NCI-H69 (cell line): ENCODE measurements at regions not wholly inside any gene's neighbourhood (a gene's known extent, or its start where the extent isn't known, plus 50 kb on each side); places are given as distances from the start of the nearest gene placed in this dataset.

ENCODE experiments used
- DNase-seq: peaks from one replicate; lab custom pipeline; 2025; lab: John Stamatoyannopoulos, UW

DNA sequence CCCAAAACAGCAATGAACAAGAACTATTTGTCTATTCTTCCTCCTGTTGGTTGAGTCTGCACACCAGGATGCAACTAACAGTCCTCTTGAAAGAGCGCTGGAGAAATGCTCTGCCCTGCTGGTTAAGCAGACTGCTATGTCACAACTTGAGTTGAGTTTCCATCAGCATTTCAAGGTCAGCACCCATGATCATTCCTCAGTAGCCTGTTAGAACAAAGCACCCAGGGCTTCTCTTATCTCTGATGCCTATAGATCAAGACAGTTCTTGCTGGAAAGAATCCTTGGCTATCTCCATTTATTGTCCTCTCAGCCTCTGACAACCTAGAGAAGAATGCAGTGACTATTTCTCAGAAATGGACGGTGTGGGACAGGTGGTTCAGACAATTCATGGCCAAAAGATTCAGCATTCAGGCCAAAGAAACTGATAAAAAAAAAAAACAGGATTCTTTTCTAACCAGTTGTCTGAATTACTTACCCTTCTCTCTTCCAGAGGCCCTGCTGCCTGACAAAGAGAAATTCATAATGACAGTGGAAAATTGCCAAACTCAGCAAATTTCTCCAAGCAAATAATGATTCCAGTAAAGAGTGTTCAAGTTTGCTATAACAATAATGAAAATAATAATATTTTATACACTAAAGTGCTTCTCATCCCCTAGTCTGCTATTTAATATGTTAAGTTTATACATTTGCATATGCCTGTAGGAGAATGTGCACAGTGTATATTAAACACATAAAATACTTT, 306.7 kb downstream of the EMP1 start:
- no peak for DNase-seq

DNA sequence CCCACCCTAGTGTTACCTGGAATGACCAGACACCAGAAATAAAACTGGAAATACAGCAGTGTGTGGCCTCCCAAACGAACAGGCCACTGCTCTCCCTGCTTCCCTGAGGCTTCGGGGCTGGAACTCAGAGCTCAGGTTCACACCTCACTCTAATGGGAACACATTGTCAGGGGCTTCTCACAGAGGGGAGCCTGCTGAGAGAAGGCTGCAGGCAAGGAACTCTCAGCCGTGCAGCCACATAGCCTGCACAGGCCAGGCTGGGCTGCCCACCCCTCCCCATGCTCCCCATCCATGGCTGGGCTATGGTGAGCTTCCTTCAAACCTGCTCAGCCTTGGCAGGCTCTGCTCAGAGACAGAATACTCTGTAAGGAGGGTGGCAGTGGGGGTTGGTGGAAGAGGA, 302.5 kb downstream of the EMP1 start:
- no peak for DNase-seq

DNA sequence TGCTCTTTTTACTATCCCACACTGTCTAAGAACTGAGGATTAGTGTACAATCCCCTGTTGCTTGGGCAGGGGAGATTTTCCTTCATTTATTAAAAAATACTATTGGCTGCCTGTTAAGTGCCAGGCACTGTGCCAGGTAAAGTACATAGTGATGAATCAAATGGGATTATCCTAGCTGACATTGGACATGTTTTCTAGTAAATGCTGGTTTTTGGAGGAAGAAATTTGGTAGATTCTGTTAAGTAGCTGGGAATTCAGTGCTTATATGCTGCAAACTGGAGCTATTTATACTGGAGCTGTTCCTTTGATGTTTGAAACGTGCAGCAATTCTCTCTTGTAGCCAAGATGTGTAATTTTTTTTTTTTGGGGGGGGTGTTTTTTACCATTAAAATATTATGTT, 299.6 kb downstream of the EMP1 start:
- no peak for DNase-seq

DNA sequence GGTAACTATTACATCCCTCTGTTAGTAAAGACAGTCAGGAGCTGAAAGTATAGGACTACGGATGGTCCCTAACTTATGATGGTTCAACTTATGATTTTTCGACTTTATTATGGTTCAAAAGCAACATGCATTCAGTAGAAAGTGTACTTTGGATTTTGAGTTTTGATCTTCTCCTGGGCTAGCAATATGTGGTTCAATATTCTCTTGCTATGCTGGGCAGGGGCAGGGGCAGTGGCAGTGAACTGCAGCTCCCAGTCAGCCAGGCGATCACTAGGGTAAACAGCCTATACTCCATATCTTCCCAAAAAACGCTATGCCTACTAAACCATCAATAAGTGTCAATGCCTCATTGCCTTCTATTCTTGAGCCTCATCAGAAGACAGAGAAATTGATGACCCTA, 292.7 kb downstream of the EMP1 start:
- DNase-seq: no peak

- no peak for DNase-seq
Observed at GRCh38 chr12:13487326-13487725, 290.8 kb downstream of the EMP1 start.

GRCh38 chr12:13486794-13487193, 290.3 kb downstream of the EMP1 start:
- DNase-seq: no peak

GRCh38 chr12:13478650-13479181, 282.2 kb downstream of the EMP1 start:
- DNase-seq: no peak

GRCh38 chr12:13474381-13474780, 277.9 kb downstream of the EMP1 start:
- DNase-seq: no peak

GRCh38 chr12:13472690-13473089, 276.2 kb downstream of the EMP1 start:
- DNase-seq: no peak

DNA sequence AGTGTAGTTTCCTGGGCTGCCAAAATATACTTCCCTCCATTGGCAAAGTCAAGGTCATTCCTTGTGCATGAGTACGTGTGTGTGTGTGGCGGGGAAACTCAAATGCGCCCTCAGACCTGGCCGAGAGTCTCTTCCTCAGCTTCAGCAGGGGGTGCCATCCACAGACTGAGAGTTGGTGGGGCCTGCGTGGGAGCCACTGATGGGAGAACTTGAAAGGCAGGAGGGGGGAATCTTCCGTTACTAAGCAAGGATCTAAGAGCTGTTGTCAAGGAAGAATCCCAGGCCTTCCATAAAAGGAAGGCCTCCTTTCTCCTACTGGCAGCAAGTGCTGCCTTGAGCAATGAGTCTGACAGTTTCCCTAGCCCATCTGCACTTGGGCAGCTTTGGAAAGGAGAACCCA, 274.9 kb downstream of the EMP1 start:
- DNase-seq: no peak

GRCh38 chr12:13465635-13466034, 269.1 kb downstream of the EMP1 start:
- no peak for DNase-seq

DNA sequence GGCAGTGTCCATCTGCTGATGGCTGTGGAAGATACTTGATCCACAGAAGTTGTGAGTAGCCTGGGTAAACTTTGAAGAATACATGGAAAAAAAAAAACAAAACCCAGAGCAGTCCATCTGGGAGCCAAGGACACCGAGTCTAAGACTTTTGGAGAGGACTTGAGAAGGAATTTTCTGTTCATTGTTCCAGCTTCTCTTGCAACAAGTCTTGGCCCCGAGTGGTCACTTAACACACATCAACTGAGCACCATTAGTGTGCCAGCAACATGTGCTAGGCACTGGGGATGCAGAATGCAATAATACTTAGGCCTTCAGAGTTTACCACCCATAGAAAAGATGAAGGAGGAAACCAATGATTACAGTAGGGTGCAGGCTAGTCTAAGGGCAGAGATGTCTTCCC, 266.7 kb downstream of the EMP1 start:
- no peak for DNase-seq

DNA sequence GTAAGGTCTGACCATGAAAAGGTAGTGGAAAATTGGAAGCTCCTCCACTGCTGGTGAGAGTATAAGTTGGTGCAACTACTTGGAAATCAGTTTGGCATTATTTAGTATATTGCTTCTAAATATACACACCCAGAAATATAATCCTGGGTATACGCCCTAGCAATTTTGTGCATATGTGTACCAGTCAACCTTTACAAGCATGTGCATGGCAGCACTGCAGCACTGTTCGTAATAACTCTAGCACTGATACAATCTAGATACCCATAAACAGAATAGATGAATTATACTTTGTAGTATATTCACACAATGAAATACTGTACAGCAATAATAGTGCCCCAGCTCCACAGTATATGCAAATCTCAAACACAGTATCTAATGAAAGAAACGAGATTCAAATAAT, 265.9 kb downstream of the EMP1 start:
- no peak for DNase-seq

DNA sequence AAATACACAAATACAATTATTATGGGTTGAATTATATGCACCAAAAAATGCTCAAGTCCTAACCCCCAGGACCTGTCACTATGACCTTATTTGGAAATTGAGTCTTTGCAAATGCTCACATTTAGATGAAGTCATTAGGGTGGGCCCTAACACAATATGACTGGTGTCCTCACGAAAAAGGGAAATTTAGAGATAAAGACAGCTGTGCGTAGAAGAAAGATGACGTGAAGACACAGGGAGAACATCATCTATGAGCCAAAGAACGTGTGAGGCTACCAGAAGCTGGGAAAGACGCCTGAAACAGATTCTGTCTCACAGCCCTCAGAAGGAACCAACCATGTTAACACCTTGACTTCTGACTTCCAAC, 259.2 kb downstream of the EMP1 start:
- no peak for DNase-seq

DNA sequence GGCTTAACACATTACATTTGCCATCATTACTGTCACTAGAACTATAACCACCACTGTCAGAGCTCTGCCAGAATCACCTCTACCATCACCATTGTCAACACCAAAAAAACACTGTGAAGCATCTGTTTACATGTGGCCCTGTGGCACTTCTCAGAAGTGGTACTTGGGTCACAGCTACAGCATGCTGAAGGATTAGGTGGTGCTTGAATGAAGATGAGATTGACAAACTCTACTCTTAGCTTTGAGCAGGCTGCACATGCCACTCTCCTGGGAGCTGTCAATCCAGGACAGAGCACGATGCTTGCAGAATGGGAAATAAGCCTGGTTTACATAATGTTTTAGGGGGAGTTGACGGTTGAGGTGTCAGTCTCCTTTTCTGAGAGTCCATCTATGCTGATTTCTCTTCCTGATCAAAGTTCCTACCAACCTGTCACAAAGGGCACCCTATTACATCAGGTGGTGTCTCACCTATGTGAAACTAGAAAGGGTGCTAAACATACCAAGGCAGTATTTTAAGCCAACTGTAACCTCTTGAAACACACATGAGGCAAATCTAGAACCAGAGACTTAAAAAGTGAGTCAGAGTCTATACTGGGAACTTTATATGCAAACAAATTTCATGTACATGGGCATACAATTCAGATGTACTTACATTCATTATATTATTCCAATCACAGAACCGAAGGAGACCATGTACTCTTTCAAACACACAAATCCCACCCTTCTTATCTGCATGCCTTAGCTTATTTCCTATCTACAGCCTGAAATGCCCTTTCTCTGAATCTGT, 258.7 kb downstream of the EMP1 start:
- no peak for DNase-seq

DNA sequence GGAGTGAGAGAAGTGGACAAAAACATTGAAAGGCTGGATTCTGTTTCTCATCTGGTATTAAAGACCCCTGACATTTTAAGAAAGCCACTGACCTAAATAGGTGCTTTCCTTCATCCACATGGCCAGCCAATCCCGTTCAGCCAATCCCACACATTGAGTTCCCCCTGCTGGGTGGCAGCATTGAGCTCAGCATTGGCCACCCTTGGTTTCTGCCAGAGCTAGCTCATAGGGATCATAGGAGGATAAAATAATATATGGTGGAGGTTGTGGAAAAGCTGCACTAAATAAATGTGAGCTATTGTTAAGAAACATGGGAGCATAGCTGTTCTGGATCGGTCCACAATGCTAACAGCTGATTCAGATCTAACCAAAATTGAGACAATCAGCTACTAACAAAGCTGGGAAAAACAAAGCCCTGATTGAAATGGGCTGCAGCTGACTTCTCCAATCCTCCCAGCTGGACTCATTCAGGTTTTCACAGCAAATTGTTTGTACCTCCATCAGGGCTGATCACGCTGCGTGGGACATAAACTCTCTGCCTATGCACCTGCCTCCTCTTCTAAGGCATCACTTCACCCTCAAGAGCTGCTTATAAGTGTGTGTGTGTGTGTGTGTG, 256.5 kb downstream of the EMP1 start:
- no peak for DNase-seq

- no peak for DNase-seq
Observed at GRCh38 chr12:13451776-13452175, 255.2 kb downstream of the EMP1 start.

- DNase-seq: no peak
Observed at GRCh38 chr12:13450231-13451080, 253.9 kb downstream of the EMP1 start.

GRCh38 chr12:13444076-13444475, 247.6 kb downstream of the EMP1 start:
- DNase-seq: no peak

DNA sequence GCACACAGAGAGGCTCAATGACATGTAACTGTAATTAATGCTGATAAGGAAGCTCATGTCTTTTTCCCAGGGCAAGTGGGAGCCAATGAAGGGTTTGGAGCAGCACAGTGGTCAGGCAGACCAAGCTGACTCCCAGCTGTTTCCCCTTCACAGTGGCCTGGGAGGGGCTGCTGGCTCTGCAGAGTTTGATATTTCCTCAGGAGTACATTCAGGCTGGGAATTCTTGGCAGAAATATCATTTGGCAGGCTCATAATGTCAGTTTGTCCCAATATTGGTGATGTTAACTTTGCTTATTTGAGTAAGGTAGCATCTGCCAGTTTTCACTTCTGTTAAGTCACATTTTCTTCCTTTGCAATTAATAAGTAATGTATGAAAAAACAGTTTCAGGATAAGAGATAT, 247.0 kb downstream of the EMP1 start:
- DNase-seq: no peak

- no peak for DNase-seq
Observed at GRCh38 chr12:13443028-13443427, 246.5 kb downstream of the EMP1 start.

DNA sequence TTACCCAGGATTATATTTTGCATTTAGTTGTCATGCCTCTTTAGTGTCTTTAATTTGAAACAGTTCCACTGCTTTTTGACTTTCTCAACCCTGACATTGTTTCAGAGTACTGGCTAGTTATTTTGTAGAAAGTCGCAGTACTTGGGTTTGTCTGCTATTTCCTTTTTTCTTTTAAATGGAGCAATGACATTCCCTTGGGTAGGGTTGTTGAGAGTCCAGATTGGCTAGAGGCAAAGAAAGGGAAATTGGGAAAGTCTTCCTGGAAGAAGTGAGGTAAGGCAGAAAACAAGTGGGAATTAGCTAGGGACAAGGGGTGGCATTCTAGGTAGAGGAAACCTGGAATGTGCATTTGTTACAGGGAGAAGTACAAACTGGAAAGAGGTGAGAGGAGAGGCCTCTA, 245.9 kb downstream of the EMP1 start:
- no peak for DNase-seq
